KOPT-K1 (cell line): ENCODE measurements at regions not wholly inside any gene's neighbourhood (a gene's known extent, or its start where the extent isn't known, plus 50 kb on each side); places are given as distances from the start of the nearest gene placed in this dataset.

Experiments
- H3K27ac ChIP-seq: fragments of 200-600 bp; sonication (generic); 2 replicates; pipeline ENCODE4 v1.5.1; 2016; ENCODE audit warnings: antibody characterized with exemption, mild to moderate bottlenecking, low read depth, low read length; ENCODE audit not compliant: poor library complexity, severe bottlenecking
- H3K36me3 ChIP-seq: fragments of 200-600 bp; sonication (generic); 2 replicates; pipeline ENCODE4 v1.5.1; 2017; ENCODE audit warnings: antibody characterized with exemption, mild to moderate bottlenecking, low read length, moderate library complexity; ENCODE audit not compliant: insufficient read depth
- H3K9me3 ChIP-seq: fragments of 200-600 bp; sonication (generic); 2 replicates; pipeline ENCODE4 v1.5.1; 2017; ENCODE audit warnings: antibody characterized with exemption, low read length, mild to moderate bottlenecking; ENCODE audit not compliant: insufficient read depth, poor library complexity, severe bottlenecking

DNA sequence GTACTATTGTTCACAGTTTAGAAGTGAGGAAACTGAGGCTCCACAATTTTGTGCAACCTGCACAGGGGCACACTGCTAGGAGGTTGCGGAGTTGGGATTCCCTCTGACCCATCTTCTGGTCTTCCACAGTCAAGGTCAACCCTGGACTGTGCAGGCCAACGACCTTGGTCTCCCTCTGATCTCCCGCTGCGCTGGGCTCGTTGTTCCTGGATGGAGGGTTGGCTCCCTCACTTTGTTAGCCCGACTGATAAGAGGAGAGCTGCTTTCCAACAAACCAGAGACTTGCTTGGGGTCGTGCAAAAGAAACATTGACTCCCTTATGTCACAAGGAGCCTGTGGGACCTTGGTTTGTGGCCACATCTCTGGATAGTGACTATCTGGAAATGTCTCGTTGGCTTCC, 187.6 kb downstream of the MYCN start:
- no peaks in the 10 kb centered on the region for H3K36me3 ChIP-seq
- H3K9me3 ChIP-seq: no peaks in the 10 kb centered on the region
- H3K27ac ChIP-seq: no peak overlapping the region

DNA sequence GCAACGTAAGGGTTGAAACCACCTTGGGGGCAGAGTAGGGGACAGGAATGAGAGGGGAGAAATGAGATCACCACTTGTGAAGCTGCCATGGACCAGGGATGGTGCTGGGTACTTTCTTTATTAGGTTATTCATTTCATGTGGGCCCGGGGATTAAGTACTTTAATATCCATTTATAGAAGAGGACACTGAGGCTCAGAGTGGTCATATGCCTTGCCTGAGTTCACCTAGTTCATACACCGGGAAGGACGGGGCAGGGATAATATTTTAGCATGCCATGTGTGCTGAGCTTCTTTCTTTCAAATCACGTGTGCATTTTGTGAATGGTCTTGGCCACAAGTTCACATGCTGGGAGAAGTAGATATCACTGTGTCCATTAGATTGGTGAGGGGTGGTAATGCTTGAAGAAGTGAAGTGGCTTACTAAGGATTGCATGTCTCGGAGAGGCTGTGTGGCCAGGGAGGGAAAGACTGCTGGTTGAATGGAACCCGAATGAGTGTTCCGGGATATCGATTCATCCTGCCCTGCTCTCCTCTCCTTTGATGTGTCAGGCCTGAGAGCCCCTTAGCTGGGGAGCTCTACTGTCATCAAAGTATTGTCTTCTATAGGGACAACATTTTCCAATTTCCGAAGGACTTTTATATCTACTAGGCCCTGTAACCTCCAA, 187.1 kb downstream of the MYCN start:
- no peaks in the 10 kb centered on the region for H3K36me3 ChIP-seq
- no peaks in the 10 kb centered on the region for H3K9me3 ChIP-seq
- no peak overlapping the region for H3K27ac ChIP-seq

DNA sequence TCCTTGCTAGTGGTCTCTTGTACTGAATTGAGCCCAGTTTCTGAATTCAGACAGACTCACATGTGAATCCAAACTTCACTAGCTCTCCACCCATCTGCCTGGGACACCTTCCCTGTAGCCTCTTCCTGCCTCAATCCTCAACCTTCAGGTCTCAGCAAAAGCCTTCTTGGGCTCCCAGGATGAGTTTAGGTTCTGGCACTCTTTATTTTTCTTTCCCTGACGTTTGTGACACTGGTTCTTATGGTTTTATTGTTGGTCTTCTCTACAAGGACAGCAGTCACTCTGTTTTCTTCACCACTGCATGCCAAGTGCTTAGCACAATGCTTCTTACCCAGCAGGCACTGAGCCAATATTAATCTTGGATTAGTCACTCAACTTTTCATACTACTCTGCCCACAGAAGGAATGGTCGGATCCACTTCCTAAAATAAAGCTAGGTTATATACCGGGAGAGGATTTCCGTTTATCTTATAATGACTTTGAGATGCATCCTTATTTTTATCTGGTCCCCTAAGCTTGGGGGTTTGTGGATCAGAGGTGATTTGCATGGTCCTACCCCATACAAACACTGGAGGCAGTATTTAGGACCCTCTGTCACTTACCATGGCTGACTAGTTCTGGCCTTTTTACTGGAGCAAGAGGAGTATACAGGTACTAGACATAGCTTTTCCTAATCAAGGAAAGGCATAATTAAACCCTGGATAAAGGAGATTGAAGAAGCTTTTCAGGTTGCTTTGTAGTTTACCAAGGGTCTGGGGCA, 186.3 kb downstream of the MYCN start:
- H3K27ac ChIP-seq: no peak overlapping the region
- no peaks in the 10 kb centered on the region for H3K36me3 ChIP-seq
- no peaks in the 10 kb centered on the region for H3K9me3 ChIP-seq

DNA sequence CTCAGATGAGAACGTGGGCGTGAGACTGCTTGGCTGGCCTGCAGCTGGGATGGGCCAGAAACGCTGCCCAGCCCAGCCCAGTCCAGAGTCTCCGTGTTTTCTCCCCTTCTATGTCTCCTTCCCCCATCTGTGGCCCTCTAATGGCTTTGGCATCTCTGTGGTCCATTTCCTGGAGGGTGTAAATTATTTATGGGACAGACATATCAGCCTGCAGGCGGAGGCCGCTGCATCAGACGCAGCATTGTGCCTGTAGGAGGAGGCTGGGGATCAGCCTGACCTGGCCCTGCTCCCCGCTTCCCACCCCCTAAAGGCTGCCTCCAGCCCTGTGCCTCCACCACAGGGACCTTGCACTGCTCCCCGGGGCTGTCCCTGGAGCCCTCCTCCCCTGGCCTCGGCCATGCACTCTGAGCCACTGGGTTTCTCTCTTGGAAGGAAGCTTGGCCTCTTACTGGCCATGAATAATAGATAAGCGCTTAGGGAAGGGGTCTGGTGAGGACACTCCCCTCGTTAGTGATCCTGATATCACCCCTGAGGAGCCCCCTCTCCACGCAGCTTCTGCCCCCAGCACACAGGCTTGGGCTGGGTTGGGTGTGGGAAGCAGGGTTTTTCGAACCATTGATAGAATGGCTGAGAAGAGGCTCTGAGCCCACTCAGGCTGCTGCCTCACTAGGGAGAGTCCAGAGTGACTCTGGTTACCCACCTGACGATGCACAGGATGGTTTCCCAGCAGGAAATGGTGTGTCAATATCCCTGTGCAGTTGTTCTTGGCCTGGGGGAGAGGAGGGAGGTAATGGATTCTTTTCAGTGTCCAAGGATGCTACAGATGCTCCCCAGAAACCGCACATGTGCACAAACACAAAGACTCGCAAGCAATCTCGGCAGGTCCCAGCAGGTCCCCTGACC, 185.5 kb downstream of the MYCN start:
- no peaks in the 10 kb centered on the region for H3K9me3 ChIP-seq
- no peaks in the 10 kb centered on the region for H3K36me3 ChIP-seq
- no peak overlapping the region for H3K27ac ChIP-seq

DNA sequence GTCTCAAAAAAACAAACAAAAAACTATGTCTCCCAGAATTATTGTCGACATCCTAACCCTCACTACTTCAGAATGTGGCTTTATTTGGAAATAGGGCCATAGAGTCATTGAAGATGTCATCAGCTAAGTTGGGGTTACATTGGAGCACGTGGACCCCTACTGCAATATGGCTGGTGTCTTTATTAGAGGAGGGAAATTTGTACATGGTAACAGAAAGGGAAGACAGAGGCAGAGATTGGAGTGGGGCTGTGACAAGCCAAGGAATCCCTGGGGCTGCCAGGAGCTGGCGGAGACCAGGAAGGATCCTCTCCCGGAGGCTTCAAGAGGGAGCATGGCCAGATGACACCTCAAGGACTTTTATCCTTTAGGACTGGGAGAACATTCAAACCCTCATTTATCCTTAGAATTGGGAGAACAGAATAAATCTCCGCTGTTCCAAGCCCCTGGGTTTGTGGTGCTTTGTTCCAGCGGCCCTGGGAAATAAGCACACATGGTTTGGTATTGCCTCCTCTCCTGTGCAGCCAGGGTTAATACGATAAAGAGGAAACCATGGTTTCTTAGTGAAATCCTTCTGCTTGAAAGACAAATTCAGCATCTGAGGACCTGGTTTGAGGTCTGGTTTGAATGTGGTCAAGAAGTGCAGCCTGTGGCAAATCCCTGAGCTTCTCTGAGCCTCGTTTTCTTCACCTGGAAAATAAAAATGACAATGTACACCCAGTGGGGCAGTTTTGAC, 184.7 kb downstream of the MYCN start:
- H3K9me3 ChIP-seq: no peaks in the 10 kb centered on the region
- no peaks in the 10 kb centered on the region for H3K36me3 ChIP-seq
- H3K27ac ChIP-seq: no peak overlapping the region

DNA sequence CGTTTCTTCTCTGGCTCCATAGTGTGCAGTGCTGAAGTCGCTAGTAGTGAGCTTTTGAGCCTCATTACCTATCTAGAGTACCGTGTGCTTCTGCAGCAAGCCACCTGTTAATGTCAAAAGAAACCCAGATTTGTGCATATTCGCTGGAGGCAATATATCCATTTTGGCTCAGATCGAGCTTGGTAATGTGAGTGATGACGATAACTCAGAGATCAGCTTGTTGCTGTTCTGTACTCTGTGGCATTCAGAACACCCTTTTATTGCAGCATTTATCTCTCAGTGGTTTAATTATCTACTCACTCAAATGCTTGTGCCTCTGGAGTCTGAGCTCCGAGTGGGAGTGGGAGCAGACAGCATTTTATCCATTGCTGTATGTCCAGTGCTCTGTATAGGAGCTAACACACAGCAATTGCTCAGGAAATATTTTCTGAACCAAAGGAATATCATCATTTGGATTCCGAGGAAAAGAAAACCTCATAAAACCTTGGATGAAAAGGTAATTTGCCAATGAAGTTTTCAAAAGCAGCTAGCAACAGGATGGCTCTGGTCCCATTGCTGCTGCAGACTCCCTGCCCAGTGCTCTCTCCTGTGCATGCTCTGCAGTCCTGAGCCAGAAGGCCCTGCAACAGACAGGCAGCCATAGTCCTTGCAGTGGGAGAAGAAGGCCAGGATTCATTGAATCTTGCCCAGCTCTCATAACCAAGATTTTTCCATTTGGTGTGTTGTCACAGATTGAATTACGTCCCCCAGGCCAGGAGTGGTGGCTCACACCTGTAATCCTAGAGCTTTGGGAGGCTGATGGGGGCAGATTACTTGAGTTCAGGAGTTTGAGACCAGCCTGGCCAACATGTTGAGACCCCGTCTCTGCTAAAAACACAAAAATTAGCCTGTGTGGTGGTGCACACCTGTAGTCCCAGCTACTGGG, 183.8 kb downstream of the MYCN start:
- Histone ChIP-seq H3K27ac (no peak overlapping the region), H3K9me3 (no peaks in the 10 kb centered on the region), H3K36me3 (no peaks in the 10 kb centered on the region)

DNA sequence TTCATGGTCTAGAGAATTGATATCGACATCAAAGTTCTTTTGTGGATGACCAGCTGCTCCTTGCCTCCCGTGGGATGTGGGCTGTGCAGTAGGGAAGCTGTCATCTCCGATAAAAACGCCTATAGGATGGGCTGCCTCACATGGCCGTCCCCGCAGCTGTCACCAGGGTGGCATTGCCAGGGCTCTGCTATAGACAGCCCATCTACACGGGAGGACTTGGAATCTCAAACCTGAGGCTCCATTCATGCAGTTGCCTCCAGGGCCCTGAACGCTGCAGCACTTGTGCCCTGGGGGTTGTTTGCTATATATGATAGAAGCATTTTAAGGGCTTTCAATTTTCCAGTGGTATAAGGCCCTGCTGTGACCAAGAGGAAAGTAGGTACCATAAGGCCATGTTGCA, 183.1 kb downstream of the MYCN start:
- Histone ChIP-seq H3K36me3 (no peaks in the 10 kb centered on the region), H3K9me3 (no peaks in the 10 kb centered on the region), H3K27ac (no peak overlapping the region)

DNA sequence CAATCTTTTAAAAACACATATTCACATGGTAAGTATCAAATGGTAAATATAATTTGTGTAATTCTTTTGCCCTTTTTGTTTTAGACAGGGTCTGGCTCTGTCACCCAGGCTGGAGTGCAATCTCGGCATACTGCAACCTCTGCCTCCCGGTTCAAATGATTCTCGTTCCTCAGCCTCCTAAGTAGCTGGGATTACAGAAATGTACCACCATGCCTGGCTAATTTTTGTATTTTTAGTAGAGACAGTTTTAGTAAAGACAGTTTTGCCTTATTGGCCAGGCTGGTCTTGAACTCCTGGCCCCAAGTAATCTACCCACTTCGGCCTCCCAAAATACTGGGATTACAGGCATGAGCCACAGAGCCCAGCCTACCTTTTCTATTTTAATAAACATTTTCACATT, 182.2 kb downstream of the MYCN start:
- Histone ChIP-seq H3K27ac (no peak overlapping the region), H3K9me3 (no peaks in the 10 kb centered on the region), H3K36me3 (no peaks in the 10 kb centered on the region)

DNA sequence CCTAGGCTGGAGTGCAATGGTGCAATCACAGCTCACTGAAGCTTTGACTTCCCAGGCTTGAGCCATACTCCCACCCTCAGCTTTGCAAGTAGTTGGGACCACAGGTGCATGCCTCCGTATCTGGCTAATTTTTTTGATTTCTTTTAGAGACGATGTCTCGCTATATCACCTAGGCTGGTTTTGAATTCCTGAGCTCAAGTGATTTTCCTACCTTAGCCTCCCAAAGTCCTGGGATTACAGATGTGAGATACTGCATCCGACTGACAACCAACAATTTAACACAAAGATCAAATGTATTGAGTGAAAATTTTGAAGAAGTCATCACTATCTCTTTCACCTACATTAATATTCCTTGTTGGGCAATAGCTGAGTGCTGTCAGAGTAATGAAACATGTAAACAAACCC, 181.6 kb downstream of the MYCN start:
- H3K36me3 ChIP-seq: no peaks in the 10 kb centered on the region
- no peaks in the 10 kb centered on the region for H3K9me3 ChIP-seq
- no peak overlapping the region for H3K27ac ChIP-seq

DNA sequence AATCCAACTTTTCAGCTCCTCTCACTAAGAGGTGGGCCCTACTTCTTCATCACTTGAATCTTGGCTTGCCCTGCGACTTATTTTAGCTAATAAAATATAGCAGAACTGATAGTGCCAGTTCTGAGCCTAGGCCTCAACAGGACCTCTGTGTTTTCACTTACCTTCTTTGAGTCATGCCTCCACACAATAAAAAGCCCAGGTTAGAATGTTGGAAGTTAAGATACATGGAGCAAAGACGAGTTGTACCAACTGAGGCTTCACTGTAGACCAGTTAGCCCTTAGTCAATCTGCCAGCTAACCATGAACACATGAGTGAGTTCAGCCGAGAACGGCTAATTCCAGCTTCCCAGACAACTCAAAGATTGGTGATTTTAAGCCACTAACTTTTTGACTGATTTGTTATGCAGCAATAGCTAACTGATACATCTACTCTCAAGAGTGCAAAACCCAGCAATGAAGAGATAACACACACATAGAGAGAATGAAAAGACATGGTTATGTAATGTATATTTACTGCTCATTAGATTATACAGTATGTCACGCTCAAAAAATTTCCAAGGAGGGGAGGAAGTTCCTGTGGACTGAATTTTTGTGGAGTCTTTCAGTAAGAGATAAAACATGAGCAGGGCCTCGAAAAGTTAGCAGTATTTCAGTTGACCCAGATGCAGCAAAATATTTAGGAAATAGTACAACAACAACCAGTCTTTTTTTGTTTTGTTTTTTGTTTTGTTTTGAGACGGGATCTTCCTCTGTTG, 181.1 kb downstream of the MYCN start:
- H3K27ac ChIP-seq: no peak overlapping the region
- no peaks in the 10 kb centered on the region for H3K9me3 ChIP-seq
- H3K36me3 ChIP-seq: no peaks in the 10 kb centered on the region

DNA sequence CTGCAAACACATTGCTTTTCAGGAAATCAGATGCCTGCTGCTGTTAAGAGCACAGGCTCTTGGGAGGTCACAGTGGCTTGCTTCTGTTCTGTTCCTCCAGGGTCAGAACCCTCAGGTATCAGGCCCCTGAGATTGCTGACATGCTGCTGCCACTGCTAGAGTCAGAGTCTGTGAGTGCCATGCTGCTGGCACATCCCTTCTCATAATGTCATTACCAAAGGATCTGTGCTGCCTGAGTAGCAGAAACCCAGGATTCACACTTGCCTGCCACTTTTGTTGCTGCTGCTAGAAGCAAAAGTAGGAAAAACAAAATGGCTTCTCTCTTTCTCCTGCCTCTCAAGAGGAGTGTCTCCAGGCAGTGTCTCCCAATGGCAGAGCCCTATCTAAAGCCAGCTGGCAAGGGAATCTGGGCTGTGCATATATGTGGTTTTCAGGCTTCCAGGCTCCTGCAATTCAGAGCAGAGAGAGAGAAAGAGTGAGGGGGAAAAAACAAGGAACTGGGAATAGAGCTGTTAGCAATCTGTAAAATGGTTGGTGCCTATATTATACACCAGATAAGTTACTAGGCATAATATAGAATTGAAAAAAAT, 180.3 kb downstream of the MYCN start:
- Histone ChIP-seq H3K36me3 (no peaks in the 10 kb centered on the region), H3K9me3 (no peaks in the 10 kb centered on the region), H3K27ac (no peak overlapping the region)

DNA sequence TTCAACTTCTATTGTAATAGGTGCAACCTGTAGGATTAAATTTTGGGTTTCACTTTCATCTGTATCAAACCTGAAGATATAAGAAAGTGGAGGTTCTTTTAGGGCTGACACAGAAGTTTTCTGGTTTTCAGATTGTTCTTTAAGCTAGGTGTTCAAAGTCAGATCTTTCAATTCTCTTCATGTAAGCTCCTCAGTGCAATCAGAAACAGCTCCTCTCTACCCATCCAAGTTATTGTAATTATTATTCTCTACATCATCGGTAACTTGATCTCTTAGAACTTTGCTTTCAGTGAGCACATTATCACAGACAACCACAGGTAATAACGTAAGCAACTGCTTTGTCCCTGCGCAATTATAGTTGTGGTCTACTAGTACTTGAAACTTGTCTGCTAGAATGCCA, 179.4 kb downstream of the MYCN start:
- Histone ChIP-seq H3K9me3 (no peaks in the 10 kb centered on the region), H3K36me3 (no peaks in the 10 kb centered on the region), H3K27ac (no peak overlapping the region)
